C4-2B (cell line): ENCODE measurements at regions not wholly inside any gene's neighbourhood (a gene's known extent, or its start where the extent isn't known, plus 50 kb on each side); places are given as distances from the start of the nearest gene placed in this dataset.

ENCODE experiments used
- ZFX ChIP-seq: fragments of 450-650 bp; IDR thresholded peaks from 2 replicates; pipeline ENCODE4 v1.6.1; 2017
- TF ChIP-seq, protein P1 (sequence below): fragments of 450-650 bp; conservative IDR thresholded peaks from 2 replicates; pipeline ENCODE4 v1.5.1; 2017; ENCODE audit warnings: mild to moderate bottlenecking

DNA sequence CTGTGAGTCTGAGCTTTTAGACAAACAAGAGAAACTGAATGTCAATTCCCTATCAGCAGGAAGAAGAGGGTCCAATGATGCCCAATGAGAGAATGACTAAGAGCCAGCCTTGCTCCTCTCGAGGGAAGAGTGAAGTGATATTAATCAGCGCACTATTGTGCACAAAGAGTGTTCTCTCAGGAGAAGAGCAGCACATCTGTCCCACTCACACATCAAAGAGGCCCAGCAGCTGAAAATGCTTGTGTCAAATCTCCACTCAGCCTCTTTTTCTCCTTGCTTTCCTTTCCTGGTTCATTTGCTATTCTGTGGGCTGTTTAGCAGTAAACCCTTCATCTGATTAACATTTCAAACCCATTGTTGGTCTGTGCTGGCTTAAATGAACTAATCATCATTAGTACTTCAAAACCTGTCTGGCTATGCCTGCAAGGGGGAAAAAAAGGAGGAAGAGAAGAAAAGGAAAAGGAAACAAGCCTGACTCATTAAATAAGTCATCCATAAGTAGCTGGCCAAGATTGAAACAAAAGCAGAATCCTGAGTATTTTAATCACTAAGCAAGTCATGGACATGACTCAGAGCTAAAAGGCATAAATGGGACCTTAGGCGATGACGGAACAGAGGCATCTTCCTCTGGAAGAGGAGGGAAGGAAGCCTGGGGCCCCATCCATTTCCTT lies 912.7 kb downstream of the TUSC7 start:
- TF ChIP-seq, protein P1, sequence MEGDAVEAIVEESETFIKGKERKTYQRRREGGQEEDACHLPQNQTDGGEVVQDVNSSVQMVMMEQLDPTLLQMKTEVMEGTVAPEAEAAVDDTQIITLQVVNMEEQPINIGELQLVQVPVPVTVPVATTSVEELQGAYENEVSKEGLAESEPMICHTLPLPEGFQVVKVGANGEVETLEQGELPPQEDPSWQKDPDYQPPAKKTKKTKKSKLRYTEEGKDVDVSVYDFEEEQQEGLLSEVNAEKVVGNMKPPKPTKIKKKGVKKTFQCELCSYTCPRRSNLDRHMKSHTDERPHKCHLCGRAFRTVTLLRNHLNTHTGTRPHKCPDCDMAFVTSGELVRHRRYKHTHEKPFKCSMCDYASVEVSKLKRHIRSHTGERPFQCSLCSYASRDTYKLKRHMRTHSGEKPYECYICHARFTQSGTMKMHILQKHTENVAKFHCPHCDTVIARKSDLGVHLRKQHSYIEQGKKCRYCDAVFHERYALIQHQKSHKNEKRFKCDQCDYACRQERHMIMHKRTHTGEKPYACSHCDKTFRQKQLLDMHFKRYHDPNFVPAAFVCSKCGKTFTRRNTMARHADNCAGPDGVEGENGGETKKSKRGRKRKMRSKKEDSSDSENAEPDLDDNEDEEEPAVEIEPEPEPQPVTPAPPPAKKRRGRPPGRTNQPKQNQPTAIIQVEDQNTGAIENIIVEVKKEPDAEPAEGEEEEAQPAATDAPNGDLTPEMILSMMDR = no peak
- TF ChIP-seq ZFX = no peak
